ENCODE measurements at regions not wholly inside any gene's neighbourhood (a gene's known extent, or its start where the extent isn't known, plus 50 kb on each side); places are given as distances from the start of the nearest gene placed in this dataset.

GRCh38 chr2:220833446-220833845, 738.7 kb downstream of the EPHA4 start:
- TF ChIP-seq TCF7L2 (IDR thresholded peaks at IDR 0.05; ENCODE audit: low read depth, low read length): no peak
- no peak for TF ChIP-seq CC2D1A (CRISPR knock-in tag; IDR thresholded peaks at IDR 0.05)
- TF ChIP-seq UBTF (CRISPR knock-in tag; IDR thresholded peaks at IDR 0.05): no peak
- TF ChIP-seq CHD4 (IDR thresholded peaks at IDR 0.05; ENCODE audit: borderline replicate concordance, low read length): no peak
- TF ChIP-seq SIN3A (IDR thresholded peaks at IDR 0.05; ENCODE audit: borderline replicate concordance, low read depth, low read length): no peak
- no peak for TF ChIP-seq DRAP1 (CRISPR knock-in tag; IDR thresholded peaks at IDR 0.05)
- no peak for TF ChIP-seq ZNF605 (CRISPR knock-in tag; IDR thresholded peaks at IDR 0.05)
